NB4 (cell line): ENCODE measurements at regions not wholly inside any gene's neighbourhood (a gene's known extent, or its start where the extent isn't known, plus 50 kb on each side); places are given as distances from the start of the nearest gene placed in this dataset.

Experiments used
- POLR2A ChIP-seq: IDR thresholded peaks from 2 replicates; pipeline ENCODE4 v1.6.1; 2011; ENCODE audit warnings: mild to moderate bottlenecking; ENCODE audit not compliant: insufficient read length; ENCODE audit errors: extremely low read depth
- TF ChIP-seq, protein P1 (sequence below): IDR thresholded peaks from one replicate; pipeline ENCODE4 v1.5.1; 2012; ENCODE audit warnings: low read depth, low read length
- TF ChIP-seq, protein P2 (sequence below): IDR thresholded peaks from 2 replicates; pipeline ENCODE4 v1.6.1; 2011; ENCODE audit warnings: low read depth, low read length

DNA sequence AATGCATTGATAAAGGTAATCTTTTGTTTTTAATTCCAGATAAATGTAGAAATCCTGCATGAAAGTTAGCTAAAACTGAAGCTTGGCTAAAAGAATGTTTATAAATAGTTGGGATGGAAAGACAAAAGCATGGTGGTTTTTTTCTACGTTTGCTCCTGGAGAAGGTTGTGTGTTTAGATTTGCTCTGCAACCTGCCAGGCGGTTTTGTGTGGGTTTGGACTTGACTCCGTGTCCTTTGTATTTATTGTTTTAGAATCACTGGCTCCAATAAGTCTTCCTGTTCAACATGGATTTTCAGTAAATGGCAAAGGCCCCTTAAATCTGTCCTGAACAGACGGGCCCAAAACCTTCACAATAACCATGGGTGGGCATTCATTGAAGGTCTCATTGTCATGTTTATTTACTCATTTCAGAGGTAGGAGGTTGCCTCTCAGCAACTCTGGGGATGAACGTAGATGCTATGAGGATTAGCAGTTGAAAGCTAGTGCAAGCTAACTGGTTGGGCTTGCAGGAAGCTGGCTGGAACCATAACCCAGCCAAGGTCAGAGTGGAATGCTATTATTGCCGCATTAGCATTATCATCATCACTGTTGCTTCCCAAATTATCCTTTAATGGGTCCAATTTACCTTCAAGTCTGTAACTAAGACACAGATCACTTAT, 60.6 kb upstream of the ADAMTS9 start:
- TF ChIP-seq, protein P1, sequence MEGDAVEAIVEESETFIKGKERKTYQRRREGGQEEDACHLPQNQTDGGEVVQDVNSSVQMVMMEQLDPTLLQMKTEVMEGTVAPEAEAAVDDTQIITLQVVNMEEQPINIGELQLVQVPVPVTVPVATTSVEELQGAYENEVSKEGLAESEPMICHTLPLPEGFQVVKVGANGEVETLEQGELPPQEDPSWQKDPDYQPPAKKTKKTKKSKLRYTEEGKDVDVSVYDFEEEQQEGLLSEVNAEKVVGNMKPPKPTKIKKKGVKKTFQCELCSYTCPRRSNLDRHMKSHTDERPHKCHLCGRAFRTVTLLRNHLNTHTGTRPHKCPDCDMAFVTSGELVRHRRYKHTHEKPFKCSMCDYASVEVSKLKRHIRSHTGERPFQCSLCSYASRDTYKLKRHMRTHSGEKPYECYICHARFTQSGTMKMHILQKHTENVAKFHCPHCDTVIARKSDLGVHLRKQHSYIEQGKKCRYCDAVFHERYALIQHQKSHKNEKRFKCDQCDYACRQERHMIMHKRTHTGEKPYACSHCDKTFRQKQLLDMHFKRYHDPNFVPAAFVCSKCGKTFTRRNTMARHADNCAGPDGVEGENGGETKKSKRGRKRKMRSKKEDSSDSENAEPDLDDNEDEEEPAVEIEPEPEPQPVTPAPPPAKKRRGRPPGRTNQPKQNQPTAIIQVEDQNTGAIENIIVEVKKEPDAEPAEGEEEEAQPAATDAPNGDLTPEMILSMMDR: no peak
- TF ChIP-seq POLR2A: no peak
- TF ChIP-seq, protein P2, sequence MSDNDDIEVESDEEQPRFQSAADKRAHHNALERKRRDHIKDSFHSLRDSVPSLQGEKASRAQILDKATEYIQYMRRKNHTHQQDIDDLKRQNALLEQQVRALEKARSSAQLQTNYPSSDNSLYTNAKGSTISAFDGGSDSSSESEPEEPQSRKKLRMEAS: no peak
